HG03432 (cell line): ENCODE measurements at regions not wholly inside any gene's neighbourhood (a gene's known extent, or its start where the extent isn't known, plus 50 kb on each side); places are given as distances from the start of the nearest gene placed in this dataset.

ENCODE experiments used
- ATAC-seq: cut with Tn5 transposase; IDR thresholded peaks from one replicate; pipeline ENCODE4 v1.9.1; 2021; ENCODE audit warnings: mild to moderate bottlenecking, moderate library complexity; ENCODE audit not compliant: unreplicated experiment

DNA sequence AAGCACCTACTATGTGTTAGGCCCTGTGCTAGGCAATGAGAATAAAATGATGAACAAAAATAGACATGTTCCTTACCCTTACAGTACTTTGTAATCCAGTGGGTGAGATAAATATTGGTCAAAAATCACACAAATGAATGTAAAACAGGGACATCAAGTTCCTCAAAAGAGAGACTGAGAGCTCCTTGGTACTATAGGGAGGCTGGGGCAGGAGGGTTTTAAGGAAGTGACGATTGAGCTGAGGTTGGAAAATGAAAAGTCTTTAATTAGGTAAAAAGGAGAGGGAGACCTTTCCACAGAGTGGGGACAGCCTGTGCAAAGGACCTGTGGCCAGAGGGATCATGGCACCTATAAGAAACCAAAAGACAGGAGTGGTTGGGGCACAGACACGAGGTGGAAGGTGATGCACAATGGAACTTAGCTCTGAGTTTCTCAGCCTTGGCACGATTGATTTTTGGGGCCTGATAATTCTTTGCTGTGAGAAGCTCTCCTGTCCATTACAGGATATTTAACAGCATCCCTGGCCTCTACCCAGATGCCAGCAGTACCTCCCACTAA, 140.3 kb downstream of the CEP57L1 start:
- no peak for ATAC-seq

DNA sequence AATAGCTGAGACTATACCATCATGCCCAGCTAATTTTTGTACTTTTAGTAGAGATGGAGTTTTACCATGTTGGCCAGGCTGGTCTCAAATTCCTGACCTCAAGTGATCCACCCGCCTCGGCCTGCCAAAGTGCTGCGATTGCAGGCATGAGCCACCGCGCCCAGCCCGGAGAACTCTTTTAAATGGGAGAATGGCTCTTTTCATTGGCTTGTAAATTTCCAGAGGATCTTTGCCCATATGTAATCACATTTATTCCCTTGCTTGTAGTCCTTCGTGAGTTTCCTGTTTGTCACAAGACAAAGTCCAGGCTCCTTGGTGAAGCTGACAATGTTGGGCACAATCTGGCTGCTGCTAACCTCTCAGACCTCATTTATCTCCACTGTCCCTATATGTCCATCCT, 135.1 kb downstream of the CEP57L1 start:
- no peak for ATAC-seq

DNA sequence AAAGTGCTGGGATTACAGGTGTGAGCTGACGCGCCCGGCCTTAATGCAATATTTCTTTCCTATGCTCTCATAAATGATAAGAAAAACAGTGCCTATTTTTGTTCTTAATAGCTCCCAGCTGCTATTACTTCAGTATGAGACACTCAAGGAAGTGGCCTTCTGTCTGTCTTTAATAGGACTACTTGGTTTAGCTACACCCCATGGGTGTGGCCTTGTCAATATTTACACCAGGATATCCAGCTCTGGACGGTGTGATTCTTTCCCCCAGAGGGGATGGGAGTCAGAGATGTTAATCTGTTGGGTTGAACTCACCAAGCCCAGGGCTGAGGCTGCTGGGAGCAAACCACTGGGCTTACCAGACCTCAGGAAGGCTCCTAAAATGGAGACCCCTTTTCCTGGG, 134.2 kb downstream of the CEP57L1 start:
- ATAC-seq, result no peak

DNA sequence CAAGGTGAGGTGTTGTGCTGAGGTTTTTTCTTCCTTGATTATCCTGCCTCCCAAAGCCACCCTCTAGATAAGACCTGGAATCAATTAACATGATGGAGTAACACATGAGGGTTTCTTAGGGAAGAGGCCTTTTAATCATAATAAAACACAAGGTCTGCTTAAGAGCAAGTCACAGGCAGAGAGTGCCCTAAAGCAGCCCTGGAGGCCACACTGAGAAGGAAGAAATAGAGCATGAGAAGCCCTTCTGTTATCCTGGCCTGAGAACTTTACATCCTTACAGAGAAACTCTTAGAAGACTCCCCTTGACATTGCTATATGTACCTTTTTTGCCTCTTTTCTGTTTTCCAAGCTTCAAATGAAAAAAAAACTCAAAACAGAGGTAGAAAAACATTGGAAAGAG, 132.3 kb downstream of the CEP57L1 start:
- no peak for ATAC-seq

DNA sequence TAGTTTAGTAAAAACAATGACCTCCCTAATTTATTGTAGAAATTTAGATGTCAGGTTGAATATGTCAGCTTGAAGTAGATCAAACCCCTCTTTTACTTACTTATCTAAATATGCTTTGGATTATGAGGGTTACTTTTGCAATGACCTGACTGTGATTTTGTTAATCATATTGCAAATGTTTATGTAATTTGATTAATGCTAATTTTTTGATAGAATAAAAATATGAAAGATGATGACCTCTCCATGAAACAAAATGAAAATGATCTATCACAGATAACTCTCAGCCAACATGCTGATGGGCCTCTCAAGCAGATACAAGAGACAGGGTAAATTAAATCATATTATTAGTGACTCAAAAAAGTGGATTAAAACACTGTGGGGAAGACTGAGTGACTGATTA, 131.0 kb downstream of the CEP57L1 start:
- no peak for ATAC-seq

DNA sequence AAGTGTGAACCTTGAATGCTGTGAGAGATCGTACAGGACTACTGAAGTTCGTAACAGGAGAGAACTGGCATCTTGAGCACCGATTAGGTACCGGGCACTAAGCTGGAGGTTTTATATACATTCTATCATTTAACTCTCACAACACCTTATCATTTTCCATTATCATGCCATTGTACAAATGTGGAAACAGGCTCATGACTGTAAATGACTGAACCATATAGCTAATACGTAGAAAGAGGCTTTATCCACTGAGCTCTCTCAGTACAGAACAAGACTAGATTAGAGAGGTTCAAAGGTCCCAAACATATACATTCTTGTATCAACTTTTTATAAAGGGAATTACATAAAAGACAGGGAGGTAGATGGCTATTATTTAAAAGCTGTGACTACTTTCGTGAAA, 130.6 kb downstream of the CEP57L1 start:
- no peak for ATAC-seq

DNA sequence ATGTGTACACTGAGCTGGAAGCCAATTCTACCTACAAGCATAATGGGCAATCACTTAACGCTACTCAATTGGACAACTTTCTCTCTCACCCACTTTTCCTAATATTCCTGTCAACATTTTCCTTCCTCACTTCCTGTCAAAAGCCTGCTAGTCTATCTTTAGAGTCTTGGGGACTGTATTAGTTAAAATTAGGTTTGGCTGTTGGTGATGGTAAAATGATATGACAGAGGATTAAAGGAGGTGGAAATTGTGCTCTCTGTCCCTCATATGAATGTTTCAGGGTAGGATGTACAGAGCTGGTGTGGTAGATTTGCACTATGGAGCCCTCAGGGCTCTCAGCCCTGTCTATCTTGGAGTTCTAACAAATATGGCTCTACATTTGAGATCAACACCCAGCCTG, 129.7 kb downstream of the CEP57L1 start:
- ATAC-seq, result no peak

DNA sequence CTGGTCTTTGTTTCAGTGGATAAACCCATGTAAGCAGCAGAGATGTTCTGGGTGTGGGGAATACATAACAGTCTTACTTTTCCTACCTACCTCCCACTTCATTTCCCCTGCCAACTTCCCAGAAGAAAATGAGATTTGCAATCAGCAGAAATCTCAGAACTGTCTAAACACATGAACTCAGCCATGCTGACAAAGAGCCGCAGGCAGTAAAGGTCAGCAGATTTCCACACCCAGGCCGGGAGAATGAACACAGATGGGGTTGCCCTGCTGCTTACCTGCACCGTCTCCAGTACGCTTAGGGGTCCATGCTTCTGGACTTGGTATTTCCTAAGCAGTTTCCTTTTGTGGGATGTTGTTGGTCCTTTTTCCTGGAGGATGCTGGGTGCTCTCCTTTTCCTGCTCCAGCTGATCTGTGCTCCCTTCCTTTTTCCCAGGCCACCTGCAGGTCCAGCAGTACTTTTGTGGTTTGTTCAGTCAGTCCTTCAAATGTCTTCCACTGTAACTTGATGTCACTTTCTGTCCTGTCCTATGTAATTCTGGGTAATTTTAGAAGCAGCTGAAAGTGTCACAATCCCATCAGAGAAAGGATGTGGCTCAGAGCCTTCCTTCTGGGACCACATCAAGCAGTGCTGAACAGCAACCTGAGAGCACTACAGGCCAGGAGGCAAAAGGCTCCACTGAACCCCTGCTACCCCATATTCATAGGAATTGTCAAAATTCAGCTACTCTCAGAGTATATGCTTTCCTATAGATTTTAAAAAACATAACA, 129.0 kb downstream of the CEP57L1 start:
- ATAC-seq, result no peak

DNA sequence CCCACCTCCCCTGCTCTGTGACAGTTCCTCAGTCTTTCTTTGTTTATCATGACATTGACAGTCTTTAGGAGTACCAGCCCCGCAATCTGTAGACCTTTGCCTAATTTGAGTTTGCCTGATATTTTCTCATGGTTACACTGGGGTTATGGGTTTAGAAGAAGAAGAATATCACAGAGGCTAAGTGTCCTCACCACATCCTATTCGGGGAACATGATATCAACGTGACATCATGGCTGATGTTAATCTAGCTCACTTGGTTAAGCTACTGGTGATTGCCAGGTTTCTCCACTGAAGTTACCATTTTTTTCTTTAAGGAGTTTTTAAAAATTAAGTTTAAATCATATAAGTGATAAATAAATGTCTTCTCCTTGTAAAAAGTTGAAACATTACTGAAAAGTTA, 127.5 kb downstream of the CEP57L1 start:
- no peak for ATAC-seq

DNA sequence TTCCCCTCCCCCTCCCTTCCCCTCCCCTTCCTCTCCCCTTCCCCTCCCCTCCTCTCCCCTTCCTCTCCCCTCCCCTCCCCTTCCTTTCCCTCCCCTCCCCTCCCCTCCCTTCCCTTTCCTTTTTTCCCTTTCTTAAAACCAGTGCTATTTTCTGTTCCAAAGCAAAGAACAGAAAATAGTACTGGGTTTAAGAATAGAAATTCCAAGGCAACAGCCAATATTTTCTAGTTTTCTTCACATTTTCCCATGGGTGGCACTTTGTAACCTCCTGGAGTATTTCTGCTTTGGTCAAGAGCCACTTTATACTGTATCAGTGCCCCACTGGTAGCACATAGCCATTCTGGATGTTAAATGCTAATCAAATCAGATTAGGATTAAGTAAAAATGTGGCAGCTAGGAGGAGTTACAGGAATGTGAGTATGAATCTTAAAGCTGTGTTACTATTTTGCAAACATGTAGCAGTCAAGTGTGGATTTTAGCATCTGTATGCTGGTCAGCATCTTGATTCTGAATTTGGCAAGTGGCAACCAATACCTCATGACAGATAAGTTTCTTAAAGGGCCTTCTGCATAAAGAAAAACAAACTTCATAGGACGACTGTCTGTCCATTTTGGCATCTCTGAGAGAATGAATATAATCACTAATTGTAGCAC, 126.4 kb downstream of the CEP57L1 start:
- no peak for ATAC-seq
